Stomach (tissue), 4 donors: ENCODE measurements at regions not wholly inside any gene's neighbourhood (a gene's known extent, or its start where the extent isn't known, plus 50 kb on each side); places are given as distances from the start of the nearest gene placed in this dataset.

ENCODE experiments used
- EP300 ChIP-seq: sonication (generic); formaldehyde crosslinking; IDR thresholded peaks from one replicate; pipeline ENCODE4 v1.6.1; 2017; ENCODE audit warnings: antibody characterized with exemption
- POLR2AphosphoS5 ChIP-seq, 3 donors: sonication (generic); formaldehyde crosslinking; IDR thresholded peaks; one replicate each; pipeline ENCODE4 v1.6.1; 2016; ENCODE audit warnings: antibody characterized with exemption in 3 of 3
- TF ChIP-seq, protein P1 (sequence below), 7 experiments: fragments of 450-650 bp in 4 of 7; fragments of 200-600 bp in 3 of 7; sonication (generic) in 3 of 7; IDR thresholded peaks; one replicate each; pipeline ENCODE4 v1.5.1; 2016 to 2019; ENCODE audit warnings: antibody characterized with exemption in 7 of 7, control low read depth in 2 of 7, mild to moderate bottlenecking in 1 of 7

DNA sequence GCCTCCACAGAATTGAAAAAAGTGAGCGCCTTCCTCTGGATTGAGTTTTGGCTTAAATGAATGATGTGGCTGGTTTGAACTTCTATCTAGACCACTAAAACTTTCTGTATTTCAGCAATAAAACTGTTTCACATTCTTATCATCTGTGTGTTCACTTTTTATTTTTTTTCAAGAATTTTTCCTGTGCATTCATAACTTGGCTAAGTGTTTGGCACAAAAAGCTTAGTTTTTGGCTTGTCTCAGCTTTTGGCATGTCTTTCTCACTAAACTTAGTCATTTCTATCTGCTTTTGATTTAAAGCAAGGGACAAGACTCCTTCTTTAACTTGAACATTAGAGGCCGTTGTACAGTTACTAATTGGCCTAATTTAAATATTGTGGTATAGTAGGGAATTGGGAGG lies 1015.1 kb downstream of the EPHA7 start:
- TF ChIP-seq POLR2AphosphoS5 (IDR thresholded peaks at IDR 0.05) (no peak), EP300 (no peak)
- TF ChIP-seq, protein P1, sequence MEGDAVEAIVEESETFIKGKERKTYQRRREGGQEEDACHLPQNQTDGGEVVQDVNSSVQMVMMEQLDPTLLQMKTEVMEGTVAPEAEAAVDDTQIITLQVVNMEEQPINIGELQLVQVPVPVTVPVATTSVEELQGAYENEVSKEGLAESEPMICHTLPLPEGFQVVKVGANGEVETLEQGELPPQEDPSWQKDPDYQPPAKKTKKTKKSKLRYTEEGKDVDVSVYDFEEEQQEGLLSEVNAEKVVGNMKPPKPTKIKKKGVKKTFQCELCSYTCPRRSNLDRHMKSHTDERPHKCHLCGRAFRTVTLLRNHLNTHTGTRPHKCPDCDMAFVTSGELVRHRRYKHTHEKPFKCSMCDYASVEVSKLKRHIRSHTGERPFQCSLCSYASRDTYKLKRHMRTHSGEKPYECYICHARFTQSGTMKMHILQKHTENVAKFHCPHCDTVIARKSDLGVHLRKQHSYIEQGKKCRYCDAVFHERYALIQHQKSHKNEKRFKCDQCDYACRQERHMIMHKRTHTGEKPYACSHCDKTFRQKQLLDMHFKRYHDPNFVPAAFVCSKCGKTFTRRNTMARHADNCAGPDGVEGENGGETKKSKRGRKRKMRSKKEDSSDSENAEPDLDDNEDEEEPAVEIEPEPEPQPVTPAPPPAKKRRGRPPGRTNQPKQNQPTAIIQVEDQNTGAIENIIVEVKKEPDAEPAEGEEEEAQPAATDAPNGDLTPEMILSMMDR (IDR thresholded peaks at IDR 0.05) = no peak
